NCI-H1105 treated with DMSO at 0.1 percent for 48 hours (cell line): ENCODE measurements at regions not wholly inside any gene's neighbourhood (a gene's known extent, or its start where the extent isn't known, plus 50 kb on each side); places are given as distances from the start of the nearest gene placed in this dataset.
"Not testable (repeated sequence)": the region's sequence is repeated elsewhere in the genome, so short reads cannot be mapped to it uniquely, and the experiment has no call there.

Source experiments
- DNase-seq: peaks from one replicate; lab custom pipeline; 2025; lab: John Stamatoyannopoulos, UW

- no peak for DNase-seq
These were observed 741.8 kb downstream of the TMEM121 start for GRCh38 chr14:106268013-106268727.

DNA sequence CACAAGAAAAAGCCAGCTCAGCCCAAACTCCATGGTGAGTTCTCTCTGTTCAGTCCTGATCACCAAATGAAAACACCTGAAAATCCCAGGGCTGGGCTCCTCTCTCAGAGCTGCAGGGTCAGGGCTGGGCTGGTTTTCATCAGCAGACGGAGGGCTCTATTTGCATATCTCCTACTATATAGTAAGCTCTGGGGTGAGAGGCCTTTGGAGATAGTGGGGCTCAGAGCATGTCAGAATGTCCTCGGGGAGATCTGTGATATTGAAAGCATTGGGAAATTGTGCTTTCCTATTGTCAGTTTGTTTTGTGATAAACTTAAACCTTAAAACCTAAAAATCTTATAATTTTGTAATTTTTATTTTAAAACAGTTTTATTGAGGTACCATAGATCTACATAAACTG, 742.6 kb downstream of the TMEM121 start:
- no peak for DNase-seq

- DNase-seq: no peak
These were observed 743.2 kb downstream of the TMEM121 start for GRCh38 chr14:106269451-106270204.

GRCh38 chr14:106270476-106271121, 744.2 kb downstream of the TMEM121 start:
- DNase-seq: not testable (repeated sequence)

GRCh38 chr14:106276326-106277267, 750.2 kb downstream of the TMEM121 start:
- no peak for DNase-seq

DNA sequence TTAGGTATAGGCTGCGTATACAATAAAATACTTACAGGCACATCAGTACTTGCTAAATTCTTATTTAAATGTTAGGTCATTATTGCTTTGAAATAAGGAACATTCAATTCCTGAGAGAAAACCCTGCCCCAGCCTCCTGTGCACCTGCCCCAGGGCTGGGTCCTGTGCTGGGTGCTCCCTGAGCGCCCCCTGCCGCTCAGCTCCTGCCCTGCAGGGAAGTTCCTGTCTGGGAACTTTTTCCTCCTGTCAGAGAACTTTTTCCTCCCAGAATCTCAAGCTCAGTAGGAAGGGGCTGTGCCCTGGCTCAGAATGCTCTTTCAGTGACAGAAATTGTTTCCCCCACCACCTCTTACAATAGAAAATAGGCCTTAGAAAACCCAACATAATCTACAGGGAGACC, 751.1 kb downstream of the TMEM121 start:
- DNase-seq: no peak

GRCh38 chr14:106280876-106281275, 754.5 kb downstream of the TMEM121 start:
- DNase-seq: no peak

DNA sequence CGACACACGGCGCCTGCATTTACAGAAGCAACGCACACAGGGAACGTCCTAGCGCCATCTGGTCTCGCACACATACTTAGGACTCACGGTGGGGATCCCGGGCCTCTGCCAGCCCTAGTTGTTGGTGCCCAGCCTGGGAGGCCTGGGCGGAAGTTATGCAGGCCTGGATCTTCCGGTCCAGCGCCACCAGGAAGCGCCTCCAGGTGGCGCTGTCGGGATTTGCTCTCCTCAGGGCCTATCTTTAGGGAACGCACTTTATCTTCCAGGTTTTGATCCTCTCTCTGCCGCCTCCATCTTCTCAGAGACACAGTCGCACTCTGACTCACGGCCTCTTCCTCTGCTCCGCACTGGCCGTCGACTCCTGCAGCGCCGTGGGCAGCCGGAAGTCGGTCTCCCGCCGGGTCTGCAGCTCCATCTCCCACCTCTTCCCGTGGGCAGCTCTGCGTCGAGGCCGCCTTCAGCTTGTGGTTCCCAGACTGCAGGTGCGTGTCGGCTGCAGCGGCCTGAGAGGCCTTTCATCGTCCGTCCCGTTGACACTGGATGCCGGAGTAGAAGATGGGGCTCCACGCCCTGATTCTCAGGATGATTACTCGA, 760.4 kb downstream of the TMEM121 start:
- no peak for DNase-seq

DNA sequence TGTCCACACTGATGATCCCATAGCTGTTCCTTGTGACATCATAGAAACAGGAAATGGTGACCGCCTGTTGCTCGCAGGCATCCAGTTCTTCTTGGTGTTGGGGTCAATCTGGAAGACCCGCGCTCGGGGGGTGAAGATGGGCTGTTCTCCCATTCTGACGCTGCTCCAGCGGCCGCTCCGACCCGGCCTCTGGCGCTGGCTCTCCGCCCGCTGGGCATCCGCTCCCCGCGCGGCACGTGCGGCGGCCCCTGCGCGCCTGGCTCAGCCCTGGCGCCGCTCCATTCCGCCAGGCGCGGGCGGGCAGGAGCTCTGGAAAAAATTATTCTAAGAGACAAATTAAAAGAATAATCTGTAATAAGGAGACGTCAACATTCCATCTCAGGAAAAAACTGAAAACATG, 761.1 kb downstream of the TMEM121 start:
- DNase-seq: no peak

DNA sequence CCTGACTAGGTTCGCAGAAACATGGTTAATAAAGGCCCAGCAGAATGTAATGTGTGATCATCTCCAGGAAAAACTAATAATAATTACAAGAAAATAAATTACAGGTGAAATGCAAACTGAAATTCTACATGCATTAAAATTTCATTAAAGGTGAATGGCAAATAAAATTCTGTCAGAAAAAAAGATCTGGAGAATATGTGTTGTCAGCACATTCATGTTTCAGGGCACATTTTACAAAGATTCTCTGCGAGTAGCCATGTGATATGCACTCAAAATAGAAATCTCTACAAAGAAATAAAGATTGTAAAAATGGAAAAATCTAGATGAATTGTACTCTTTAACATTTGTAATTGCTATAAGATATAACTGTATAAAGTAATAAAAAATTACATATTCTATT, 765.2 kb downstream of the TMEM121 start:
- DNase-seq: no peak

DNA sequence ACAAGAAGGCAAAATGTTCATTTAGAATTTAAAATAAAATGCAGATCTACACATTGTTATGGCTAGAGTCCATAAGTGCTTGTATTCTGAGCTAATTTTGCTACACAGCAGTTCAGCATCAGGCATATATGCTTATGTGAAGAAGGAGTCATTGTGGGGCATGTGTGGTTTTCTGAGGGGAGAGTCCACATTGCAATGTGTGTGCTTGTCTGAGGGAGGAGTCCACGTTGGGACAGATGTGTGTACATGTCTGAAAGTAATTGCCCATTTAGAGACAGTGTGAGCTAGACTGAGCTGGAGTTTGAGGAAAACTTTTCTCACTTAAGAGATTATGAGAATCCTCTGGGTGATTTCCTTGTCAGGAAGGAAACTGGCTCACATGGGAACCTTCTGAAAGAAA, 767.9 kb downstream of the TMEM121 start:
- DNase-seq: no peak

DNA sequence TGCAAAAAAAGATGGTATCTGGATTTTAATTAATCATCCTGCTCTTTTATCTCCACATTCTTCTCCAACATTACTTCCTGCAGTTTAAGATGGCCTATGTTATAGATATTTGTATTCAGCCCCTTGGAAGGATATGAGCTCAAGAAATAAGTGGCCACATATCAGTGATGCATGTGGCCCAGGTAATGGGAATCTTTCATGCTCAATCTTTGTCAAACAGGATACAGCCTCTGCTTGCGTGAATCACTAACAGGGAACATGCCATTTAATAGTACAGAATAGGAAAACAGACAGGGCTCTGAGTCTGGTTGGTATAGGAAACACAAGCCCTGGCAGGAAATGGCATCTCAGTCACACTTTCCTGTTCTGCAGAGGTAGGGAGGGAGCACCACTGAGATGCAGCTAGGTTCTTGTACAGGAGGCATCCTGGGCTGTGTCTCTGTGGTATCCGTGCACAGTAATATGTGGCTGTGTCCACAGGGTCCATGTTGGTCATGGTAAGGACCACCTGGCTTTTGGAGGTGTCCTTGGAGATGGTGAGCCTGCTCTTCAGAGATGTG, 774.6 kb downstream of the TMEM121 start:
- DNase-seq: not testable (repeated sequence)

DNA sequence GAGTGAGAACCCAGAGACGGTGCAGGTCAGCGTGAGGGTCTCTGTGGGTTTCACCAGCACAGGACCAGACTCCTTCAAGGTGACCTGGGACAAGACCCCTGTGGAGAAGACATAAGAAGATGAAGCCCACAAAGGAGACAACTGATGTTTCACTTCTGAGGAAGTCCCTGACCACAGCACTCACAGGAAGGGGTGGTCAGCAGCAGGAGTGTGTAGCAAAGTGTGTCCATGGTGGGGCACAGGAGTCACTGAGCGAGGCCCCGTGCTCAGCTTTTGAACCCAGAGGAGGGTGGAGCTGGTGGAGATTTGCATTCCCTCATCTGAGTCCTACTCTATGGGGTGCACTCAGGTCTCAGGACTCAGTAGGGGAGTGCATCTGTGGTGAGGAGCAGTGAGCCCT, 775.2 kb downstream of the TMEM121 start:
- DNase-seq: not testable (repeated sequence)

GRCh38 chr14:106302661-106303060, 776.3 kb downstream of the TMEM121 start:
- DNase-seq: no peak

- no peak for DNase-seq
These were observed 777.9 kb downstream of the TMEM121 start for GRCh38 chr14:106304271-106304670.

DNA sequence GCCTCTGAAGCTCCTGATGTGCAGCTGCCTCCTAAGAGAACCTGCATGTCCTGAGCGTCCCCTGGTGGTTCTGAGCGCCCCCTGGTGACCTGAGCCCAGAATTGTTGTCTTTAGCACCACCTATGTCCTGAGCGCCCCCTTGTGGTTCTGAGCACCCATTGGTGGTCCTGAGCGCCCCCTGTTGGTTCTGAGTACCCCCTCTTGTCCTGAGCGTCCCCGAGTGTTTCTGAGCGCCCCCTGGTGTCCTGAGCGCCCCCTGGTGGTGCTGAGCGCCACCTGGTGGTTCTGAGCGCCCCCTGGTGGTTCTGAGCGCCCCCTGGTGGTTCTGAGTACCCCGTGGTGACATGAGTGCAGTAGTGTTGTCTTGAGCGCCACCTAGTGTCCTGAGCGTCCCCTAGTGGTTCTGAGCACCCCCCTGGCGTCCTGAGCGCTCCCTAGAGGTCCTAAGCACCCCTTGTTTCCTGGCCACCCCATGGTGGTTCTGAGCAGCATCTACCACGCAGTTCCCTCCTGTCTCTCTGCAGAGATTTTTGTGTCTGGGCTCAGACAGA, 782.5 kb downstream of the TMEM121 start:
- no peak for DNase-seq

- no peak for DNase-seq
These were observed 783.0 kb downstream of the TMEM121 start for GRCh38 chr14:106309423-106309822.

GRCh38 chr14:106315436-106315835, 789.1 kb downstream of the TMEM121 start:
- DNase-seq: no peak

DNA sequence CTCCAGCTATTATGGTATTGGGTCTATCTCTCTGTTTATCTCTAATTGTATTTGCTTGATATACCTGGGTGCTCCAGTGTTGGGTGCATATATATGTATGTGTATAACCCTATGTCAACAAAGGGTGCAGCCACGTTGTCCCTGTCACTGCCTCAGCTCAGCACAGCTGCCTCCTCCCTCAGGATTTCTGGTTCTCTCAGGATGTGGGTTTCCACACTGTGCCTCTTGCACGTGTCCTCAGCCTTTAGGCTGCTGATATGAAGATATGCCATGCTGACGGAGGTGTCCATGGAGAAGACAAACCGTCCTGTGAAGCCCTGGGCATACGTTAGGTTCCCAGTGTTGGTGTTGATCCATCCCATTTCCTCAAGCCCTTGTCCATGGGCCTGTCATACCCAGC, 791.2 kb downstream of the TMEM121 start:
- no peak for DNase-seq

- DNase-seq: no peak
These were observed 792.3 kb downstream of the TMEM121 start for GRCh38 chr14:106318700-106319099.

DNA sequence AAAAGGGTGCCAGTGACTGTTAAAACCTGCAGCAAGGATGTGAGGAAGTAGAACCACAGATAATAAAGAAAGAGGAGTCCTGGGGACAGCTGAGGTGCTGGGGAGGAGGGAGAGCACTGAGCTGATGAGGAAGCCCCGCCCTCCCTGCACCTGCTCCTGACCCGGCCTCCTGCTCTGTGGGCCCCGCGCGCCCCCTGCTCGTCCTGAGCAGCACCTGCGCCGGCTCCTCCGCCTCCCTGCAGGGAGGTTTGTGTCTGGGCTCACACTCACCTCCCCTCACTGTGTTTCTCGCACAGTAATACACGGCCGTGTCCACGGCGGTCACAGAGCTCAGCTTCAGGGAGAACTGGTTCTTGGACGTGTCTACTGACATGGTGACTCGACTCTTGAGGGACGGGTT, 797.6 kb downstream of the TMEM121 start:
- not testable (repeated sequence) for DNase-seq
